IMR-90 (cell line): ENCODE measurements at regions not wholly inside any gene's neighbourhood (a gene's known extent, or its start where the extent isn't known, plus 50 kb on each side); places are given as distances from the start of the nearest gene placed in this dataset.

ENCODE experiments used
- ATAC-seq: fragments of 200-7000 bp; cut with Tn5 transposase; 2 replicates; pipeline ENCODE4 v1.9.1; 2020; ENCODE audit warnings: low read depth, mild to moderate bottlenecking, moderate library complexity
- BruUV-seq: library from RNA; stranded (reverse); fragments of 400-500 nt; replicated peaks from 2 replicates; lab custom pipeline; 2021; lab: Mats Ljungman, UMichigan
- CTCF ChIA-PET: fragments of 300-600 bp; formaldehyde crosslinking; extraction: SDS; loops from one replicate; lab custom pipeline; 2021; ENCODE audit warnings: antibody characterized with exemption; lab: Yijun Ruan, JAX
- POLR2A ChIA-PET: fragments of 300-600 bp; sonication (Branson Sonifier 250); formaldehyde crosslinking; loops from one replicate; lab custom pipeline; 2022; ENCODE audit warnings: antibody characterized with exemption; ENCODE audit not compliant: unreplicated experiment; lab: Charles Lee
- DNase-seq: peaks from one replicate; pipeline ENCODE4 v3.0.0; 2013
- H2AFZ ChIP-seq: replicated peaks from 2 replicates; pipeline ENCODE3; 2013; ENCODE audit warnings: low read length, mild to moderate bottlenecking; ENCODE audit not compliant: poor library complexity
- H2AK5ac ChIP-seq: 2 replicates; pipeline ENCODE4 v1.6.1; 2013; ENCODE audit warnings: low read depth, low read length, inconsistent platforms
- H2AK9ac ChIP-seq: replicated peaks from 2 replicates; pipeline ENCODE3; 2013; ENCODE audit warnings: mild to moderate bottlenecking, low read depth, low read length, moderate library complexity; ENCODE audit not compliant: poor library complexity
- H2BK120ac ChIP-seq: 2 replicates; pipeline ENCODE4 v1.6.1; 2013; ENCODE audit warnings: low read depth, low read length, inconsistent platforms
- H2BK15ac ChIP-seq: 3 replicates; pipeline ENCODE4 v1.6.1; 2013; ENCODE audit warnings: low read depth, low read length, inconsistent platforms
- H2BK20ac ChIP-seq: 2 replicates; pipeline ENCODE4 v1.6.1; 2013; ENCODE audit warnings: low read depth, mild to moderate bottlenecking, inconsistent platforms, low read length, moderate library complexity
- H2BK5ac ChIP-seq: 2 replicates; pipeline ENCODE4 v1.6.1; 2013; ENCODE audit warnings: mild to moderate bottlenecking, low read depth, low read length, inconsistent platforms; ENCODE audit not compliant: poor library complexity, severe bottlenecking
- H3K14ac ChIP-seq: replicated peaks from 2 replicates; pipeline ENCODE4 v1.6.1; 2013; ENCODE audit warnings: low read depth, low read length, inconsistent platforms
- H3K18ac ChIP-seq: 2 replicates; pipeline ENCODE4 v1.6.1; 2013; ENCODE audit warnings: low read depth, low read length, control low read depth
- H3K23ac ChIP-seq: 2 replicates; pipeline ENCODE4 v1.6.1; 2013; ENCODE audit warnings: low read depth, low read length, inconsistent platforms
- H3K27ac ChIP-seq: 2 replicates; pipeline ENCODE4 v1.5.1; 2013; ENCODE audit warnings: mild to moderate bottlenecking, control low read depth, low read length; ENCODE audit not compliant: insufficient read depth
- H3K27me3 ChIP-seq: 2 replicates; pipeline ENCODE4 v1.6.1; 2013; ENCODE audit warnings: low read length; ENCODE audit not compliant: control insufficient read depth, insufficient read depth
- H3K36me3 ChIP-seq: 2 replicates; pipeline ENCODE4 v1.6.1; 2013; ENCODE audit warnings: low read length, mixed read lengths; ENCODE audit not compliant: control insufficient read depth, insufficient read depth
- H3K4ac ChIP-seq: 2 replicates; pipeline ENCODE4 v1.6.1; 2013; ENCODE audit warnings: low read depth, low read length, inconsistent platforms
- H3K4me1 ChIP-seq: 2 replicates; pipeline ENCODE4 v1.6.1; 2013; ENCODE audit warnings: low read length, mixed read lengths; ENCODE audit not compliant: control insufficient read depth, insufficient read depth
- H3K4me2 ChIP-seq: 2 replicates; pipeline ENCODE4 v1.6.1; 2013; ENCODE audit warnings: low read depth, mild to moderate bottlenecking, control low read depth, low read length, moderate library complexity
- H3K4me3 ChIP-seq: 2 replicates; pipeline ENCODE4 v1.5.1; 2013; ENCODE audit warnings: low read depth, mild to moderate bottlenecking, control low read depth, low read length, moderate library complexity; ENCODE audit not compliant: insufficient read depth
- H3K56ac ChIP-seq: 2 replicates; pipeline ENCODE4 v1.6.1; 2013; ENCODE audit warnings: low read length, inconsistent platforms; ENCODE audit not compliant: insufficient read depth; ENCODE audit errors: extremely low read depth
- H3K79me1 ChIP-seq, 2 experiments: 2 replicates each; pipeline ENCODE4 v1.6.1; 2013; ENCODE audit warnings: low read length in 2 of 2, inconsistent platforms in 1 of 2, low read depth in 1 of 2
- H3K9ac ChIP-seq: 2 replicates; pipeline ENCODE4 v1.6.1; 2013; ENCODE audit warnings: low read depth, low read length, control low read depth
- H3K9me1 ChIP-seq: 2 replicates; pipeline ENCODE4 v1.6.1; 2013; ENCODE audit warnings: low read length, inconsistent platforms; ENCODE audit not compliant: insufficient read depth
- H3K9me3 ChIP-seq: 2 replicates; pipeline ENCODE4 v1.6.1; 2013; ENCODE audit warnings: low read length; ENCODE audit not compliant: control insufficient read depth, insufficient read depth
- H4K20me1 ChIP-seq: 2 replicates; pipeline ENCODE4 v1.6.1; 2013; ENCODE audit warnings: low read length, inconsistent platforms; ENCODE audit not compliant: insufficient read depth
- H4K5ac ChIP-seq: 2 replicates; pipeline ENCODE4 v1.6.1; 2013; ENCODE audit warnings: mild to moderate bottlenecking, low read depth, low read length, control low read depth
- H4K8ac ChIP-seq, 2 experiments: 2 replicates each; pipeline ENCODE4 v1.6.1; 2013; ENCODE audit warnings: low read depth in 2 of 2, low read length in 2 of 2, control low read depth in 1 of 2, inconsistent platforms in 1 of 2
- H4K91ac ChIP-seq: 2 replicates; pipeline ENCODE4 v1.6.1; 2013; ENCODE audit warnings: low read depth, low read length, inconsistent platforms; ENCODE audit not compliant: insufficient read depth
- BHLHE40 ChIP-seq: fragments of 150-350 bp; IDR thresholded peaks from 2 replicates; pipeline ENCODE4 v1.6.1; 2016; ENCODE audit warnings: mild to moderate bottlenecking, low read depth, low read length
- CEBPB ChIP-seq: IDR thresholded peaks from 2 replicates; pipeline ENCODE4 v1.6.1; 2012; ENCODE audit warnings: low read depth, low read length, improper control_type of control experiment
- CHD1 ChIP-seq: IDR thresholded peaks from 2 replicates; pipeline ENCODE4 v1.6.1; 2012; ENCODE audit warnings: low read depth, low read length, improper control_type of control experiment
- FOS ChIP-seq: fragments of 150-350 bp; IDR thresholded peaks from 2 replicates; pipeline ENCODE4 v1.6.1; 2016; ENCODE audit warnings: low read depth, low read length
- MAFK ChIP-seq: IDR thresholded peaks from 2 replicates; pipeline ENCODE4 v1.6.1; 2012; ENCODE audit warnings: low read depth, low read length, improper control_type of control experiment
- MAZ ChIP-seq: IDR thresholded peaks from 2 replicates; pipeline ENCODE4 v1.6.1; 2012; ENCODE audit warnings: low read depth, mild to moderate bottlenecking, low read length, improper control_type of control experiment, moderate library complexity, borderline replicate concordance
- MXI1 ChIP-seq: IDR thresholded peaks from 2 replicates; pipeline ENCODE4 v1.6.1; 2012; ENCODE audit warnings: low read depth, mild to moderate bottlenecking, low read length, moderate library complexity, borderline replicate concordance
- NFE2L2 ChIP-seq: fragments of 150-350 bp; IDR thresholded peaks from 2 replicates; pipeline ENCODE4 v1.6.1; 2016; ENCODE audit warnings: low read depth, mild to moderate bottlenecking, low read length
- POLR2A ChIP-seq: IDR thresholded peaks from 2 replicates; pipeline ENCODE4 v1.6.1; 2012; ENCODE audit warnings: mild to moderate bottlenecking, low read depth, low read length
- RAD21 ChIP-seq: IDR thresholded peaks from 2 replicates; pipeline ENCODE4 v1.6.1; 2012; ENCODE audit warnings: low read length, improper control_type of control experiment
- RCOR1 ChIP-seq: IDR thresholded peaks from 2 replicates; pipeline ENCODE4 v1.6.1; 2012; ENCODE audit warnings: mild to moderate bottlenecking, low read length, improper control_type of control experiment; ENCODE audit not compliant: insufficient replicate concordance
- RFX5 ChIP-seq: IDR thresholded peaks from 2 replicates; pipeline ENCODE4 v1.8.0; 2012; ENCODE audit warnings: low read depth, mild to moderate bottlenecking, low read length, moderate library complexity
- SMC3 ChIP-seq: fragments of 150-350 bp; IDR thresholded peaks from 2 replicates; pipeline ENCODE4 v1.6.1; 2016; ENCODE audit warnings: low read depth, mild to moderate bottlenecking, antibody characterized with exemption, low read length, moderate library complexity
- WGBS, 2 experiments: methylation state at CpG; one replicate each; pipeline versions ENCODE4 v1.1.5 to v1.1.7; 2013; ENCODE audit warnings: missing lambda C conversion rate in 2 of 2; ENCODE audit not compliant: insufficient read length in 1 of 2; ENCODE audit errors: extremely low coverage in 2 of 2; 5-methylcytosine and 5-hydroxymethylcytosine counted together
- dilution Hi-C: fragments of 300-500 bp; cut with HindIII; formaldehyde crosslinking; loops from one replicate; pipeline ENCODE4 v1.14.3; 2018; ENCODE audit warnings: low sequenced_read_pairs; ENCODE audit not compliant: unreplicated experiment
- in situ Hi-C: fragments of 300-500 bp; cut with MboI; formaldehyde crosslinking; loops from 3 replicates; pipeline ENCODE4 v1.14.3; 2019; ENCODE audit warnings: low sequenced_read_pairs, inconsistent platforms, mixed read lengths
- intact Hi-C: fragments of 100-400 bp; cut with micrococcal nuclease; formaldehyde crosslinking; loops from 2 replicates; pipeline ENCODE4 v1.10.0; 2022
- TF ChIP-seq, protein P1 (sequence below): conservative IDR thresholded peaks from 2 replicates; pipeline ENCODE4 v1.5.1; 2012; ENCODE audit warnings: mild to moderate bottlenecking, low read depth, low read length, improper control_type of control experiment
- TF ChIP-seq, protein P2 (sequence below): fragments of 150-350 bp; IDR thresholded peaks from 2 replicates; pipeline ENCODE4 v1.6.1; 2017; ENCODE audit warnings: mild to moderate bottlenecking, antibody characterized with exemption, low read length, low read depth
- TF ChIP-seq, protein P3 (sequence below): fragments of 150-350 bp; IDR thresholded peaks from 2 replicates; pipeline ENCODE4 v1.6.1; 2016; ENCODE audit warnings: low read depth, mild to moderate bottlenecking, low read length, moderate library complexity, borderline replicate concordance

DNA sequence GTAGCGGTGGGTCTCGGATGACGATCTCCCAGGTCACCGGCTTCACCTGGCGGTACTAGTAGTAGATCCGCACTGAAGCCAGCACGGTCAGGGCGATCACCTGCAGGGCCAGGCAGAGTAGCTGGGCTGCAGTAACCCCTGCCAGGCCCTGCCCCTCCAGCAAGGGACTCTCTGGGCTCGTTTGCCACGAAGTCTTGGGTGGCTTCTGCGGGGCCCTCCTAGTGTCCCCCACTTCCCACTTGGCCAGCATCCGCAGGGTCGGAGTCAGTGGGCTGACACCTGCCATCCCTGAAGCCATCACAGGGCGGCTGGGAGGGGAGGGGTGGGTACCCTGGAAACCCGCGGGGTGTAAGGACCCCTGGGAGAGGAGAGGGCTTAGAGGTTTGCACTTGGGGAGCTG is 214.0 kb downstream of the OR4C45 start:
- H3K9ac ChIP-seq, result no peak overlapping the region
- no peak overlapping the region for H3K4ac ChIP-seq
- no peak overlapping the region for H2AK9ac ChIP-seq
- H3K14ac ChIP-seq, result no peak overlapping the region
- H2AK5ac ChIP-seq, result no peak overlapping the region
- H3K23ac ChIP-seq, result no peak overlapping the region
- no peak overlapping the region for H3K27ac ChIP-seq
- no peaks in the 10 kb centered on the region for H3K36me3 ChIP-seq
- in situ Hi-C loops, result no loop called here
- H2AFZ ChIP-seq, result no peak overlapping the region
- no peaks in the 10 kb centered on the region for H3K4me1 ChIP-seq
- TF ChIP-seq, protein P1, sequence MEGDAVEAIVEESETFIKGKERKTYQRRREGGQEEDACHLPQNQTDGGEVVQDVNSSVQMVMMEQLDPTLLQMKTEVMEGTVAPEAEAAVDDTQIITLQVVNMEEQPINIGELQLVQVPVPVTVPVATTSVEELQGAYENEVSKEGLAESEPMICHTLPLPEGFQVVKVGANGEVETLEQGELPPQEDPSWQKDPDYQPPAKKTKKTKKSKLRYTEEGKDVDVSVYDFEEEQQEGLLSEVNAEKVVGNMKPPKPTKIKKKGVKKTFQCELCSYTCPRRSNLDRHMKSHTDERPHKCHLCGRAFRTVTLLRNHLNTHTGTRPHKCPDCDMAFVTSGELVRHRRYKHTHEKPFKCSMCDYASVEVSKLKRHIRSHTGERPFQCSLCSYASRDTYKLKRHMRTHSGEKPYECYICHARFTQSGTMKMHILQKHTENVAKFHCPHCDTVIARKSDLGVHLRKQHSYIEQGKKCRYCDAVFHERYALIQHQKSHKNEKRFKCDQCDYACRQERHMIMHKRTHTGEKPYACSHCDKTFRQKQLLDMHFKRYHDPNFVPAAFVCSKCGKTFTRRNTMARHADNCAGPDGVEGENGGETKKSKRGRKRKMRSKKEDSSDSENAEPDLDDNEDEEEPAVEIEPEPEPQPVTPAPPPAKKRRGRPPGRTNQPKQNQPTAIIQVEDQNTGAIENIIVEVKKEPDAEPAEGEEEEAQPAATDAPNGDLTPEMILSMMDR, result no peak
- no peak for TF ChIP-seq SMC3
- TF ChIP-seq, protein P2, sequence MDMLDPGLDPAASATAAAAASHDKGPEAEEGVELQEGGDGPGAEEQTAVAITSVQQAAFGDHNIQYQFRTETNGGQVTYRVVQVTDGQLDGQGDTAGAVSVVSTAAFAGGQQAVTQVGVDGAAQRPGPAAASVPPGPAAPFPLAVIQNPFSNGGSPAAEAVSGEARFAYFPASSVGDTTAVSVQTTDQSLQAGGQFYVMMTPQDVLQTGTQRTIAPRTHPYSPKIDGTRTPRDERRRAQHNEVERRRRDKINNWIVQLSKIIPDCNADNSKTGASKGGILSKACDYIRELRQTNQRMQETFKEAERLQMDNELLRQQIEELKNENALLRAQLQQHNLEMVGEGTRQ, result no peak
- TF ChIP-seq MAZ, result no peak
- no peak for TF ChIP-seq FOS
- TF ChIP-seq CEBPB, result no peak
- no peak for TF ChIP-seq RFX5
- TF ChIP-seq RAD21, result no peak
- no peak for TF ChIP-seq MXI1
- TF ChIP-seq MAFK, result no peak
- TF ChIP-seq CHD1, result no peak
- no peak for TF ChIP-seq BHLHE40
- TF ChIP-seq, protein P3, sequence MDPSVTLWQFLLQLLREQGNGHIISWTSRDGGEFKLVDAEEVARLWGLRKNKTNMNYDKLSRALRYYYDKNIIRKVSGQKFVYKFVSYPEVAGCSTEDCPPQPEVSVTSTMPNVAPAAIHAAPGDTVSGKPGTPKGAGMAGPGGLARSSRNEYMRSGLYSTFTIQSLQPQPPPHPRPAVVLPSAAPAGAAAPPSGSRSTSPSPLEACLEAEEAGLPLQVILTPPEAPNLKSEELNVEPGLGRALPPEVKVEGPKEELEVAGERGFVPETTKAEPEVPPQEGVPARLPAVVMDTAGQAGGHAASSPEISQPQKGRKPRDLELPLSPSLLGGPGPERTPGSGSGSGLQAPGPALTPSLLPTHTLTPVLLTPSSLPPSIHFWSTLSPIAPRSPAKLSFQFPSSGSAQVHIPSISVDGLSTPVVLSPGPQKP, result no peak
- TF ChIP-seq POLR2A, result no peak
- TF ChIP-seq NFE2L2, result no peak
- TF ChIP-seq RCOR1, result no peak
- H4K91ac ChIP-seq, result no peak overlapping the region
- no peak overlapping the region for H2BK15ac ChIP-seq
- no peaks in the 10 kb centered on the region for H3K27me3 ChIP-seq
- H2BK120ac ChIP-seq, result no peak overlapping the region
- dilution Hi-C loops, result no loop called here
- no CpG with 5 or more reads among the region's 16 CpGs for WGBS, 2 experiments
- no peak overlapping the region for H3K18ac ChIP-seq
- intact Hi-C loops, result no loop called here
- H3K4me3 ChIP-seq, result no peak overlapping the region
- DNase-seq, result no peak
- H3K4me2 ChIP-seq, result no peak overlapping the region
- no peaks in the 10 kb centered on the region for H4K20me1 ChIP-seq
- no peak overlapping the region for H2BK5ac ChIP-seq
- no peak overlapping the region for H2BK20ac ChIP-seq
- no peaks in the 10 kb centered on the region for H3K9me1 ChIP-seq
- BruUV-seq, result no TSS peak
- H4K8ac ChIP-seq, result no peak overlapping the region
- H3K56ac ChIP-seq, result no peak overlapping the region
- H4K5ac ChIP-seq, result no peak overlapping the region
- H3K79me1 ChIP-seq, result no peaks in the 10 kb centered on the region
- ChIA-PET CTCF (no interaction called here), POLR2A (no interaction called here)
- no peak for ATAC-seq
- peaks cover 13% of the 10 kb centered on the region; the same call in 1 of the 2 replicates for H3K9me3 ChIP-seq
